Mucosa of rectum (tissue), 2 donors: ENCODE measurements at regions not wholly inside any gene's neighbourhood (a gene's known extent, or its start where the extent isn't known, plus 50 kb on each side); places are given as distances from the start of the nearest gene placed in this dataset.

Source experiments
- H3K27ac ChIP-seq, 2 donors: one replicate each; pipeline ENCODE4 v1.7.0; 2013; ENCODE audit warnings: inconsistent platforms in 2 of 2, low read depth in 2 of 2, low read length in 2 of 2
- H3K27me3 ChIP-seq, 2 donors: one replicate each; pipeline ENCODE4 v1.7.0; 2013; ENCODE audit warnings: low read length in 2 of 2; ENCODE audit not compliant: control insufficient read depth in 2 of 2, insufficient read depth in 2 of 2
- H3K36me3 ChIP-seq, 2 donors: one replicate each; pipeline ENCODE4 v1.7.0; 2013; ENCODE audit warnings: low read length in 2 of 2; ENCODE audit not compliant: control insufficient read depth in 2 of 2, insufficient read depth in 2 of 2
- H3K4me1 ChIP-seq, 2 donors: one replicate each; pipeline ENCODE4 v1.7.0; 2013; ENCODE audit warnings: low read length in 2 of 2, mild to moderate bottlenecking in 1 of 2; ENCODE audit not compliant: control insufficient read depth in 2 of 2, insufficient read depth in 2 of 2
- H3K4me3 ChIP-seq, 2 donors: one replicate each; pipeline ENCODE4 v1.7.0; 2013; ENCODE audit warnings: low read length in 2 of 2
- H3K9ac ChIP-seq, 2 donors: one replicate each; pipeline ENCODE4 v1.7.0; 2013; ENCODE audit warnings: low read length in 2 of 2, low read depth in 1 of 2, mild to moderate bottlenecking in 1 of 2
- H3K9me3 ChIP-seq, 2 donors: one replicate each; pipeline ENCODE4 v1.7.0; 2013; ENCODE audit warnings: low read length in 2 of 2; ENCODE audit not compliant: control insufficient read depth in 2 of 2
- donor health status: healthy.
- donor health status: Normal muscosa, but diverticular disease.

DNA sequence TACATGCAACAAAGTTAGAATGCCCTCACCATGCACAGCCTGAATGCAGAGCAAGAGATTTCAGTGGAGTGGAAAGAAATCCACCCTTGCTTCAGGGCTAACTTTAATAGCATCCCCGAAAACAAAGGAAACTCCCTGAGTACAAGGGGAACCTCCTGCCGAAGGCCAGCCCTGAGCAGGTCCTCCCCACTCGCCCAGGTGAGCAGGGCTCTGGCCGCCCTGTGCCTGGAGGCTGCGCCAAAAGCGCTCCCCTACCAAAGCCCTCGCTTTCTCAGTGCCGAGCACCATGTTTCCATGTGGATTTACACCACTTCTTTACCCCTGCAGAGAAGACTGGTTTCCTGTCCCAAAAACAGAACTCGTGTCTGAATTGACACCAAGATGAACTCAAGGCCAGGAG is 61.9 kb upstream of the RPS6KA2 start:
- Histone ChIP-seq H3K4me3 (no peak overlapping the region), H3K4me1 (no peaks in the 10 kb centered on the region), H3K36me3 (no peaks in the 10 kb centered on the region), H3K9ac (no peak overlapping the region), H3K27ac (no peak overlapping the region), H3K27me3 (peaks cover 0 to 5% of the 10 kb centered on the region in 2 donors), H3K9me3 (no peaks in the 10 kb centered on the region)

- H3K4me3 ChIP-seq, result no peak overlapping the region
Observed at GRCh38 chr6:166687879-166688205, 60.8 kb upstream of the RPS6KA2 start.

GRCh38 chr6:166687070-166687878 is 60.2 kb upstream of the RPS6KA2 start:
- Histone ChIP-seq H3K36me3 (no peaks in the 10 kb centered on the region), H3K4me1 (no peaks in the 10 kb centered on the region), H3K9ac (no peak overlapping the region), H3K9me3 (no peaks in the 10 kb centered on the region), H3K27ac (no peak overlapping the region), H3K4me3 (no peak overlapping the region), H3K27me3 (peaks cover 0 to 5% of the 10 kb centered on the region in 2 donors)

More at GRCh38 chr6:166687879-166688205, 60.8 kb upstream of the RPS6KA2 start:
- peaks cover 0 to 5% of the 10 kb centered on the region in 2 donors for H3K27me3 ChIP-seq
- no peaks in the 10 kb centered on the region for H3K4me1 ChIP-seq
- no peaks in the 10 kb centered on the region for H3K36me3 ChIP-seq
- H3K27ac ChIP-seq, result no peak overlapping the region
- no peak overlapping the region for H3K9ac ChIP-seq
- no peaks in the 10 kb centered on the region for H3K9me3 ChIP-seq

- H3K36me3 ChIP-seq, result no peaks in the 10 kb centered on the region
- H3K9ac ChIP-seq, result no peak overlapping the region
- H3K4me1 ChIP-seq, result no peaks in the 10 kb centered on the region
- no peak overlapping the region for H3K4me3 ChIP-seq
- no peak overlapping the region for H3K27ac ChIP-seq
- no peaks in the 10 kb centered on the region for H3K9me3 ChIP-seq
- peaks cover 0 to 5% of the 10 kb centered on the region in 2 donors for H3K27me3 ChIP-seq
Observed at GRCh38 chr6:166686317-166686716, 59.3 kb upstream of the RPS6KA2 start.

DNA sequence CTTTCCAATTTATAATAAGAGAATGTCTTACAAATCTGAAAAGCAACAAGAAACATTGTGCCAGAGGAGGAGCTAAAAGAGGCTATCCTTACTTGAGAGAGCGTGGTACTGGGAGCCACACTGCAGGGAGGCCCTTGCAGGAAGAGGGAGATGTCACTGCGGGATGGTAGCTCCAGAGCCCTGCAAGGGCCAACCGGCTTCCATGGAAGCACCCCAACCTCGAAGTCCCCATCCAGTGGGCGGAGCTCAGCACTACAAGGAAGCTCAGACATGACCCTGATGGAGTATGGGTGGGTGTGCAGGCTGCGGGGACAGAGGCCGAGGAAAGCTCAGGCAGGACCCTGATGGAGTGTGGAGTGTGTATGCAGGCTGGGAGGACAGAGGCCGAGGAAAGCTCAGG is 57.8 kb upstream of the RPS6KA2 start:
- Histone ChIP-seq H3K9ac (no peak overlapping the region), H3K27ac (no peak overlapping the region), H3K9me3 (no peaks in the 10 kb centered on the region), H3K27me3 (peaks cover 0 to 5% of the 10 kb centered on the region in 2 donors), H3K4me1 (no peaks in the 10 kb centered on the region), H3K36me3 (no peaks in the 10 kb centered on the region), H3K4me3 (no peak overlapping the region)

DNA sequence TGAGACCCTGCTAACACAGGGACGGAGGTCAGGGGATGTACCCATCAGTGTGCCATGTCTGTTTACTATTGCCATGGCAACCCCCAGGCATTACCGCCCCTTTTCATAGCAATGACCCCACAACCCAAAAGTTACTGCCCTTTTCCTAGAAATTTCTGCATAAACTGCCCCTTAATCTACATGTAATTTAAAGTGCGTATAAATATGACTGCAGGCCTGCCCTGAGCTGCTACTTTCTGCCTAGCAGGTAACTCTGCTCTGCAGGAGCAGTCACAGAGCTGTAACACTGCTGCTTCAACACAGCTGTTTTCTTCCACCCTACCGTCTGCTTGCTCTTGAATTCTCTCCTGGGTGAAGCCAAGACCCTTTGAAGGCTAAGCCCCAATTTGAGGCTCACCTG is 57.1 kb upstream of the RPS6KA2 start:
- Histone ChIP-seq H3K36me3 (no peaks in the 10 kb centered on the region), H3K9me3 (no peaks in the 10 kb centered on the region), H3K27me3 (peaks cover 0 to 5% of the 10 kb centered on the region in 2 donors), H3K9ac (no peak overlapping the region), H3K27ac (no peak overlapping the region), H3K4me3 (no peak overlapping the region), H3K4me1 (no peaks in the 10 kb centered on the region)

- Histone ChIP-seq H3K4me1 (no peaks in the 10 kb centered on the region), H3K9ac (no peak overlapping the region), H3K4me3 (no peak overlapping the region), H3K9me3 (no peaks in the 10 kb centered on the region), H3K36me3 (no peaks in the 10 kb centered on the region), H3K27me3 (peaks cover 0 to 5% of the 10 kb centered on the region in 2 donors), H3K27ac (no peak overlapping the region)
Observed at GRCh38 chr6:166683477-166683876, 56.4 kb upstream of the RPS6KA2 start.

GRCh38 chr6:166679566-166679965 is 52.5 kb upstream of the RPS6KA2 start:
- Histone ChIP-seq H3K27me3 (no peaks in the 10 kb centered on the region), H3K9ac (no peak overlapping the region), H3K4me1 (no peaks in the 10 kb centered on the region), H3K36me3 (no peaks in the 10 kb centered on the region), H3K27ac (no peak overlapping the region), H3K9me3 (no peaks in the 10 kb centered on the region), H3K4me3 (no peak overlapping the region)

- H3K27ac ChIP-seq, result peak overlapping the region in 1 of 2 donors; percentile 31
- no peaks in the 10 kb centered on the region for H3K27me3 ChIP-seq
- H3K9ac ChIP-seq, result no peak overlapping the region
- H3K4me3 ChIP-seq, result no peak overlapping the region
- no peaks in the 10 kb centered on the region for H3K4me1 ChIP-seq
- no peaks in the 10 kb centered on the region for H3K36me3 ChIP-seq
- no peaks in the 10 kb centered on the region for H3K9me3 ChIP-seq
Observed at GRCh38 chr6:166678426-166678825, 51.4 kb upstream of the RPS6KA2 start.

DNA sequence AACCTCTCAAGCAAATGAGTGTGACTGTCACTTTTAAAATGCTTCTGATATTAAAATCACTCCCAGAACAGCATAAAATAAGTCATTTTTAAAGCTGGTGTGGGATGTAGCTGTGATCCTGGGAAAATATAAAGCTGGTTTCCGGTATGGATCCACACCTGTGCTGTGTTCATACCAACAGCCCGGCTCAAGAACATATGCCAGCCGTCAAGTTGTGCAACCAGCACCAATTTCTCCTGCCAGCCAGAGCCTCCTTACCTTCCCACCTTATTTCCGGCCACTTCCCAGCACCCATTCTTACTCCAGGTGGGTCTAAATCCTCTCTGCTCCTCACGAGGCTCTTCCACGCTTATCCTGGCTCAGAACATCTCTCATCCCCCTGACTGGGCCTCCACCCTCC is 50.9 kb upstream of the RPS6KA2 start:
- Histone ChIP-seq H3K27me3 (no peaks in the 10 kb centered on the region), H3K4me1 (no peaks in the 10 kb centered on the region), H3K27ac (peak overlapping the region in 1 of 2 donors; percentile 31), H3K9me3 (no peaks in the 10 kb centered on the region), H3K9ac (no peak overlapping the region), H3K36me3 (no peaks in the 10 kb centered on the region), H3K4me3 (no peak overlapping the region)
